NCI-H2196 (cell line): ENCODE measurements at regions not wholly inside any gene's neighbourhood (a gene's known extent, or its start where the extent isn't known, plus 50 kb on each side); places are given as distances from the start of the nearest gene placed in this dataset.
"Not testable (repeated sequence)": the region's sequence is repeated elsewhere in the genome, so short reads cannot be mapped to it uniquely, and the experiment has no call there.

Experiments used
- DNase-seq: peaks from one replicate; lab custom pipeline; 2025; ENCODE audit not compliant: unreplicated experiment; lab: John Stamatoyannopoulos, UW

- no peak for DNase-seq
Observed at GRCh38 chr1:214141486-214141885, 139.5 kb upstream of the SMYD2 start.

- no peak for DNase-seq
Observed at GRCh38 chr1:214143006-214143992, 137.7 kb upstream of the SMYD2 start.

GRCh38 chr1:214144521-214144920 lies 136.4 kb upstream of the SMYD2 start:
- not testable (repeated sequence) for DNase-seq

GRCh38 chr1:214146523-214146922 lies 134.4 kb upstream of the SMYD2 start:
- peak; percentile 26 for DNase-seq

GRCh38 chr1:214154596-214155292 lies 126.2 kb upstream of the SMYD2 start:
- no peak for DNase-seq

- DNase-seq, result no peak
Observed at GRCh38 chr1:214155987-214156625, 124.9 kb upstream of the SMYD2 start.

GRCh38 chr1:214164173-214164572 lies 116.8 kb upstream of the SMYD2 start:
- DNase-seq, result no peak

- no peak for DNase-seq
Observed at GRCh38 chr1:214165850-214166374, 115.0 kb upstream of the SMYD2 start.

GRCh38 chr1:214174508-214175199 lies 106.3 kb upstream of the SMYD2 start:
- no peak for DNase-seq

GRCh38 chr1:214178102-214178501 lies 102.9 kb upstream of the SMYD2 start:
- no peak for DNase-seq

GRCh38 chr1:214184992-214185391 lies 96.0 kb upstream of the SMYD2 start:
- DNase-seq, result no peak

- DNase-seq, result no peak
Observed at GRCh38 chr1:214186103-214186824, 94.7 kb upstream of the SMYD2 start.

GRCh38 chr1:214187121-214187900 lies 93.6 kb upstream of the SMYD2 start:
- DNase-seq, result no peak

GRCh38 chr1:214187933-214188332 lies 93.0 kb upstream of the SMYD2 start:
- no peak for DNase-seq

GRCh38 chr1:214188835-214189234 lies 92.1 kb upstream of the SMYD2 start:
- no peak for DNase-seq

- no peak for DNase-seq
Observed at GRCh38 chr1:214192825-214193643, 87.9 kb upstream of the SMYD2 start.

GRCh38 chr1:214193691-214194090 lies 87.3 kb upstream of the SMYD2 start:
- DNase-seq, result no peak

GRCh38 chr1:214198571-214198970 lies 82.4 kb upstream of the SMYD2 start:
- no peak for DNase-seq
